ENCODE measurements at regions not wholly inside any gene's neighbourhood (a gene's known extent, or its start where the extent isn't known, plus 50 kb on each side); places are given as distances from the start of the nearest gene placed in this dataset.

DNA sequence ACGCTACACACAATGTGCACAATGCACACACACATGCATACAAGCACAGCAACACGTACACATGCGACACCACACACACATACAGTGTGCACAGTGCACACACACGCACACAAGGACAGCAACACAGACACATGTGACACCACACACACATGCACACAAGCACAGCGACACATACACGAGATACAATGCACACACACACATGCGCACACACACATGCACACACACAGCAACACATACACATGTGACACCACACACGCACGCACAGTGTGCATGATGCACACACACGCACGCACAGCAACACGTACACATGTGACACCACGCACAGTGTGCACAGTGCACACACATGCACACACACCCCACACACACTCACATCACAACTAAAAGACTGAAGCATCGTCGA, 327.3 kb downstream of the THBS2 start:
- Histone ChIP-seq H3K27ac (no peak overlapping the region), H3K9me3 (no peaks in the 10 kb centered on the region), H3K27me3 (no peaks in the 10 kb centered on the region), H3K36me3 (no peaks in the 10 kb centered on the region), H3K4me1 (no peaks in the 10 kb centered on the region), H3K4me3 (no peak overlapping the region)
- TF ChIP-seq, protein P1, sequence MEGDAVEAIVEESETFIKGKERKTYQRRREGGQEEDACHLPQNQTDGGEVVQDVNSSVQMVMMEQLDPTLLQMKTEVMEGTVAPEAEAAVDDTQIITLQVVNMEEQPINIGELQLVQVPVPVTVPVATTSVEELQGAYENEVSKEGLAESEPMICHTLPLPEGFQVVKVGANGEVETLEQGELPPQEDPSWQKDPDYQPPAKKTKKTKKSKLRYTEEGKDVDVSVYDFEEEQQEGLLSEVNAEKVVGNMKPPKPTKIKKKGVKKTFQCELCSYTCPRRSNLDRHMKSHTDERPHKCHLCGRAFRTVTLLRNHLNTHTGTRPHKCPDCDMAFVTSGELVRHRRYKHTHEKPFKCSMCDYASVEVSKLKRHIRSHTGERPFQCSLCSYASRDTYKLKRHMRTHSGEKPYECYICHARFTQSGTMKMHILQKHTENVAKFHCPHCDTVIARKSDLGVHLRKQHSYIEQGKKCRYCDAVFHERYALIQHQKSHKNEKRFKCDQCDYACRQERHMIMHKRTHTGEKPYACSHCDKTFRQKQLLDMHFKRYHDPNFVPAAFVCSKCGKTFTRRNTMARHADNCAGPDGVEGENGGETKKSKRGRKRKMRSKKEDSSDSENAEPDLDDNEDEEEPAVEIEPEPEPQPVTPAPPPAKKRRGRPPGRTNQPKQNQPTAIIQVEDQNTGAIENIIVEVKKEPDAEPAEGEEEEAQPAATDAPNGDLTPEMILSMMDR (IDR thresholded peaks at IDR 0.05) = no peak
- DNase-seq (no peak), ATAC-seq (peak; percentile 30)
- intact Hi-C loops (cut with DNase I) = no loop called here

DNA sequence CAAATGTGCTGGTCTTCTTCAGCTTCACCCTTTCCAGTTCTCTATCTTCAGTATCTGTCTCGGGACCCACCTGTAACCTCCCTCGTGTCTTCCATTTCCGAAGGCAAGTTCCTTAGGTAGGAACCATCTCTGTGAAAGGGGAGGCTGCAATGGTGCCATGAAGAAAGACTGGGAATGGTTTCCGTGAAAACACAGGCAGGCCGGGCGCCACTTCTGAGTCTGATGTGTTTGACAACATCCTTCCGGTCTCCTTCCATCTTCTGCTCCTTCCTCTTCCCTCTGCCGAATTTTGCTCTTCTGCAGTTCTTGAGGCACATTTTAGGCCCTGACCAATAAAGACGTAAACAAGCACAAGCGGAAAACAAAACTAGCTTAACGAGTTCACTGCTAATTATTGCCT, 328.0 kb downstream of the THBS2 start:
- Histone ChIP-seq H3K27ac (no peak overlapping the region), H3K4me1 (no peaks in the 10 kb centered on the region), H3K4me3 (no peak overlapping the region), H3K27me3 (no peaks in the 10 kb centered on the region), H3K9me3 (no peaks in the 10 kb centered on the region), H3K36me3 (no peaks in the 10 kb centered on the region)
- ATAC-seq (no peak), DNase-seq (no peak)
- intact Hi-C loops (cut with DNase I) = no loop called here
- TF ChIP-seq, protein P1 (IDR thresholded peaks at IDR 0.05) = no peak

DNA sequence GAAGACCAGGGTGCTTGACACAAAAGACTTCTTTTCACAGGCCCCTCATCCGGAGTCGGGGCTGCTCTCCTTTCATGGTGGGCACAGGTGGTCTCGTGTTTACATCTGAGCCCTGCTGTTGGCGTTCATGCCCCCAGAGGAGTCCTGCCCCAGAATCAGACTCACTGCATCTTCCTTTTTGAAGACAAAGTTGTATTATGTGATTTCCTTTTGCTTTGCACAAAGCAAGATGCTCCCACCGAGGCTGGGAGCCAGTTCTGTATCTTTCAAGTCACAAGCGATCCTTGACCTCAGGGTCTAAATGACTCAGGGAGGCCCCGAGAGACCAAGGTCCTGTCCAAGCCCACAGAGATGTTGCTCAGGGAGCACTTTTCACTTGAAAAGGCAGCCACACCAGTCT, 330.5 kb downstream of the THBS2 start:
- Histone ChIP-seq H3K4me3 (no peak overlapping the region), H3K4me1 (no peaks in the 10 kb centered on the region), H3K27me3 (no peaks in the 10 kb centered on the region), H3K9me3 (no peaks in the 10 kb centered on the region), H3K36me3 (no peaks in the 10 kb centered on the region), H3K27ac (no peak overlapping the region)
- intact Hi-C loops (cut with DNase I) = no loop called here
- DNase-seq (no peak), ATAC-seq (no peak)
- TF ChIP-seq, protein P1 (IDR thresholded peaks at IDR 0.05) = no peak

DNA sequence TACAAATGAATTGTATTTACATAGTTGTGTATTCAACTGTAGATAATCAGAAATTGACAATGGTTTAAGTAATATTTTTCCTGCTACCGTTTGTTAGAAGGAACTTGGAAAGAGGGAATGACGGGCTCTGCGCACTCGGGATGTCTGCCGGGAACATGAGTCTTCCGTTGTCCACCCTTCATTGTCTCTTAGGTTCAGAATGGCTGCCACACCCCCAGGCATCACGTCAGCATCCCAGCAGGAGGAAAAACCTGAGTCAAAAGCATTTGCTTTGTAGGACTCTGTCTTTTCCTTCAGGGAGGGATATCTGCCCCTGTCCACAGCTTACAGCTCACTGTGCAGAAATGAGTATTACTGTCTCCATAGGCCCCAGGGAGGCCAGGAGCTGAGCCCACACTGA, 331.2 kb downstream of the THBS2 start:
- Histone ChIP-seq H3K9me3 (no peaks in the 10 kb centered on the region), H3K4me3 (no peak overlapping the region), H3K36me3 (no peaks in the 10 kb centered on the region), H3K27ac (no peak overlapping the region), H3K4me1 (no peaks in the 10 kb centered on the region), H3K27me3 (no peaks in the 10 kb centered on the region)
- DNase-seq (no peak), ATAC-seq (no peak)
- intact Hi-C loops (cut with DNase I) = no loop called here
- TF ChIP-seq, protein P1 (IDR thresholded peaks at IDR 0.05) = no peak

DNA sequence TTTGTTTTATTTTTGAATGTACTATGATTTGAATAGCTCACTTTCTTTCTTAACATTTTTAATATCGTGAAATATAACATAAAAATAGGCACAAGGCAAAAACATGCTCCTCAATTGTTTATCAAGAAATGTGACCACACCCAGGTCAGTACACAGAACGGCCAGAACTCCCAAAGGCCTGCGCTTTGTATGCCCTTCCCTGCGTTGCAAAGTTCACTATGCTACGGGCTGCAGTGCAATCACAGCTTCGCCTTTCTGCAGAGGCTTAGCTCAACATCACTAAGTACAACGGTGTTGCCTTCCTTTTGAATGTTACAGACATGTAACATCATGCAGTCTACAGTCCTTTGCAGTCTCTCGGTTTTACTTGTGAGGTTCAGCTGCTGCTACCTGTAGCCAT, 333.4 kb downstream of the THBS2 start:
- Histone ChIP-seq H3K4me3 (no peak overlapping the region), H3K4me1 (no peaks in the 10 kb centered on the region), H3K9me3 (no peaks in the 10 kb centered on the region), H3K27me3 (no peaks in the 10 kb centered on the region), H3K36me3 (no peaks in the 10 kb centered on the region), H3K27ac (no peak overlapping the region)
- TF ChIP-seq, protein P1 (IDR thresholded peaks at IDR 0.05) = no peak
- no peak for DNase-seq
- intact Hi-C loops (cut with DNase I) = no loop called here
- ATAC-seq = no peak

DNA sequence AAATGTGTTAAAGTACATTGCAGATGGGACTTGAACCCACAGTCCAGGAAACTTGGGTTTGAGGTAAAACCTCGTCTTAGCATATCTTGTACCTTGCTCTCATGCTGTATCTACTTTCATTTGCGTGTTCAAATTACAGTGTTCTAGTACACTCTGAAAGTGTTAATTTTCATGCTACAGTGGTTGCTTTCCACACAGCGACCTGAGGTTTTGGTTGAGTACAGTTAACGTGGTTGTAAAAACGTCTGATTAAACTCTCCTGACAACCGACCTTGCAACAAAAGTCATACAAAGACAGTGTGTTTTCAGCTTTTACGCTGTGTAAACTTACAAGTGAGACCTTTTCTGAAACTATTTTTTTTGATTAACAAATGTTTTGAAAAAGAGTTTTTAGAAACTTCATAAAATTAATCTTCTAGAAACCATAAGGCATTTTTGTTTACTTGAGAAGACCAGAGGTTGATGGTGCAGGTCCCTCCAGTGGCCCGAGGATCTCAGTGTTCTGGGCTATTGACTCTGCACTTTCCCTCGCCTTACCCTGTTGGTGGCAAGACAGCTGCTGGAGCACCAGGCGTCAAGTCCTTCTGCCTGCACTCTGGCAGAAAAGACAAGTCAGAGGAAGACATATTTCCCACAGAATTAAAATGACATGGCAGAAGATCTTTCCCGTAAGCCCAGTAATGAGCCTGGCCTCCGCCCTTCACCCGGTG, 334.0 kb downstream of the THBS2 start:
- Histone ChIP-seq H3K27me3 (no peaks in the 10 kb centered on the region), H3K36me3 (no peaks in the 10 kb centered on the region), H3K27ac (no peak overlapping the region), H3K4me3 (no peak overlapping the region), H3K4me1 (no peaks in the 10 kb centered on the region), H3K9me3 (no peaks in the 10 kb centered on the region)
- intact Hi-C loops (cut with DNase I) = no loop called here
- DNase-seq (no peak), ATAC-seq (peak; percentile 33)
- TF ChIP-seq, protein P1 (IDR thresholded peaks at IDR 0.05) = no peak
